ENCODE measurements at regions not wholly inside any gene's neighbourhood (a gene's known extent, or its start where the extent isn't known, plus 50 kb on each side); places are given as distances from the start of the nearest gene placed in this dataset.

DNA sequence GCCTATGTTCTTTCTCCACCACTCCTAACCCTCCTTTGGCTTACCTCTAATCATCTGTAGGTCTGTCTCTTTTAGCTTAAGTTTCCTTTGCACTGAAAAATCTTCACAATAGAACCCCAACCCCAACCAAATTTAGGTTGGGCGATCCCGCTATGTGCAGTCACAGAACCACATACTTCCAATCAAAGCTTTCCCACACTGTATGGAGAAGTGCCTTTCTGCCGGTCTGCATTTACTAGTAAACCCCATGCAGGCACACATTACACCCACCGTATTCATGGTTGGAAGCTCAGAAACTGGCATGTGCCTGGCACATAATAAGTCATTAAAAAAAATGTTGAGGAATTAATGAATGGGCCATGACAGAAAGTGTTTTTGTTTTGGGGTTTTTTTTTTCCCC, 158.4 kb downstream of the KLF12 start:
- no peak for DNase-seq (ENCODE audit: low read depth)
- H3K4me3 ChIP-seq (ENCODE audit: low read length) = no peak overlapping the region
- no peak for TF ChIP-seq CTCF (IDR thresholded peaks at IDR 0.05; ENCODE audit: insufficient read depth, low read depth, low read length, missing control alignments)

GRCh38 chr13:73974051-73974450, 160.2 kb downstream of the KLF12 start:
- no peak for DNase-seq (ENCODE audit: low read depth)
- TF ChIP-seq CTCF (IDR thresholded peaks at IDR 0.05; ENCODE audit: insufficient read depth, low read depth, low read length, missing control alignments) = no peak

GRCh38 chr13:73973156-73973555, 161.0 kb downstream of the KLF12 start:
- no peak for DNase-seq (ENCODE audit: low read depth)
- TF ChIP-seq CTCF (IDR thresholded peaks at IDR 0.05; ENCODE audit: insufficient read depth, low read depth, low read length, missing control alignments) = no peak
- no peak overlapping the region for H3K4me3 ChIP-seq (ENCODE audit: low read length)

More at GRCh38 chr13:73974051-73974450, 160.2 kb downstream of the KLF12 start:
- H3K4me3 ChIP-seq (ENCODE audit: low read length) = no peak overlapping the region

- no peak for TF ChIP-seq CTCF (IDR thresholded peaks at IDR 0.05; ENCODE audit: insufficient read depth, low read depth, low read length, missing control alignments)
- no peak for DNase-seq (ENCODE audit: low read depth)
- no peak overlapping the region for H3K4me3 ChIP-seq (ENCODE audit: low read length)
These were observed 161.7 kb downstream of the KLF12 start for GRCh38 chr13:73972545-73972944.

GRCh38 chr13:73971481-73971880, 162.7 kb downstream of the KLF12 start:
- no peak for DNase-seq (ENCODE audit: low read depth)
- H3K4me3 ChIP-seq (ENCODE audit: low read length) = no peak overlapping the region
- no peak for TF ChIP-seq CTCF (IDR thresholded peaks at IDR 0.05; ENCODE audit: insufficient read depth, low read depth, low read length, missing control alignments)

- no peak overlapping the region for H3K4me3 ChIP-seq (ENCODE audit: low read length)
- no peak for DNase-seq (ENCODE audit: low read depth)
- TF ChIP-seq CTCF (IDR thresholded peaks at IDR 0.05; ENCODE audit: insufficient read depth, low read depth, low read length, missing control alignments) = no peak
These were observed 163.7 kb downstream of the KLF12 start for GRCh38 chr13:73970421-73971055.
